ENCODE measurements at regions not wholly inside any gene's neighbourhood (a gene's known extent, or its start where the extent isn't known, plus 50 kb on each side); places are given as distances from the start of the nearest gene placed in this dataset.

GRCh38 chr2:216914491-216914890 lies 54.6 kb upstream of the TNP1 start:
- TF ChIP-seq EZH2 (IDR thresholded peaks at IDR 0.05; ENCODE audit: borderline replicate concordance, low read length): no peak
- TF ChIP-seq CTCF (conservative IDR thresholded peaks at IDR 0.05 in 1 of 2, IDR thresholded peaks at IDR 0.05 in 1 of 2; ENCODE audit: extremely low read depth in 1 of 2, insufficient read depth in 1 of 2, low read depth in 1 of 2, low read length in 2 of 2): no peak
